Stimulated activated CD4-positive, alpha-beta T cell treated with anti-CD3 and anti-CD28 coated beads, Interleukin-2, amount 100 ng/mL, for 24 hours (primary cell): ENCODE measurements at regions not wholly inside any gene's neighbourhood (a gene's known extent, or its start where the extent isn't known, plus 50 kb on each side); places are given as distances from the start of the nearest gene placed in this dataset.
A peak's percentile ranks its signal among the peaks of the same experiment; 100 is the strongest.

Experiments
- DNase-seq, 2 donors: peaks; one replicate each; pipeline ENCODE4 v3.0.0-alpha.2; 2020

DNA sequence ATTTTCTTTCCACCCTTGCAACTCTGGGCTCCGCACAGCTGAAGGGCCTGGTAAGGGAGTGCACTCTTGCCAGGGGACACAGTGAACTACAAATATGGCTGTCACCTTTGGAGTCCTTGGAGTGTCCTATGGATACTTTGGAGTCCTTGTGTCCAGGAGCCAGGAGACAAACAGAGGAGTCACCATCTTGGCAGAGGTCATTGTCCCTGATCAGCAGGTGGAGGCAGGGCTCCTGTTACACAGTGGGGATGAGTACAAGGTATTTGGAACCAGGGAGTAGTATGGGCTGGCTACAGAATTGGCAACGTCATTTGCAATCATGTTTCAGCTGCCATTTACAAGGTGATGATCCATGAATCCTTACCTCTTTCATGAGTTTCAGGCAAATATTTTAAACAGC lies 132.5 kb downstream of the FAM161A start:
- DNase-seq: no peak

GRCh38 chr2:61720911-61721310 lies 132.9 kb downstream of the FAM161A start:
- DNase-seq: no peak

GRCh38 chr2:61718965-61719364 lies 134.9 kb downstream of the FAM161A start:
- no peak for DNase-seq

- DNase-seq: no peak
Observed at GRCh38 chr2:61715506-61715905, 138.4 kb downstream of the FAM161A start.

DNA sequence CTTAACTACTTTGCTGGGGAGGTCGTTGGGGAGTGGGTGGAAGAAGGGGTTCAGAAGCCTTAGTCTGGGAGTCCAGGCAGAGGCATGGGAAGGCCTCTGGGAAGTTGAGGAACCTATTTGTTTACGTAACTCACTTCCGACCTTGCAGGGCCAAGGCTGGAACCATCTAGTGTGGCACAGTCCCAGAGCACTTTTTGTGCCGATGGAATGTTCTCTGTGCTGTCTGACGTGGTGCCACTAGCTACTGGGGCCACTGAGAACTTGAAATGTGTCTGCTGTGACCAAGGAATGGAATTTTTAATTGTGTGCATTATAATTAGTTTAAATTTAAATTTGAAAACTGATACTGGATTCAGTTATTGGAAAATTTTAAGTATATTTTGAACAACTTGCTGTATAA lies 139.7 kb downstream of the FAM161A start:
- no peak for DNase-seq

DNA sequence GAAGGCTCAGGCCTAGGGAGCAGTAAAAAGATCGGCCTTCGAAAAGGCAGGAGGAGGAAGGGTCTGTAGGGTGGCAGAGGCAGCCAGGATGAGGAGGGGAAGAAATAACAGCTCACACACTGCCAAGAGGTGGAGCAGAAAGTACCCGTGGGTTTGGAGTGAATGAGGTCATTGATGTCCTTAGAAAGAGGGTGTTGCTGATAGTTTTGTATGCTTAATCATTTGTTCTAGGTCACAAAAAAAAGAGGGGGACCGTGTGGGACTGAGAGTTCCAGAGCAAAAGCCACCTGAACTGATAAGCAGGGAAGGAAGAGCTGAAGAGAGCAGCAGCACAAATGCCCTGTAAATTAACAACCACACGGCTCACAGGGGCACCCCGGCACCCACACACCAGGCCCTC lies 140.4 kb downstream of the FAM161A start:
- no peak for DNase-seq

GRCh38 chr2:61712060-61712459 lies 141.8 kb downstream of the FAM161A start:
- no peak for DNase-seq

- no peak for DNase-seq
Observed at GRCh38 chr2:61710711-61711110, 143.1 kb downstream of the FAM161A start.

- no peak for DNase-seq
Observed at GRCh38 chr2:61707984-61708852, 145.6 kb downstream of the FAM161A start.

DNA sequence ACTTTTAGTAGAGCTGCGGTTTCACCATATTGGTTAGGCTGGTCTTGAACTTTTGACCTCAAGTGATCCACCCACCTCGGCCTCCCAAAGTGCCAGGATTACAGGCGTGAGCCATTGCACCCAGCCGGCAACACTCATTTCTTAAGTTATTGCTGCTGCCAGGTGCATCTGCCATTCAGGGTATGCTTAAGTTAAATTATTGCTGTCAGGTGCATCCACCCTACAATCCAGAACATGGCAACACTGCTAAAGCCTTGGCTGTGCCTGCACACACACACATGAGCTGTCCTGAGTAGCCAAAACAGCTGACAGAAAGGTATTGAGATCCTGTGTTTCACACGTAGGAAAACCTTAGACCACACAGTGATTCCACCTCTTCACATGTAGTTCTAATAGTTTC lies 148.2 kb downstream of the FAM161A start:
- no peak for DNase-seq

DNA sequence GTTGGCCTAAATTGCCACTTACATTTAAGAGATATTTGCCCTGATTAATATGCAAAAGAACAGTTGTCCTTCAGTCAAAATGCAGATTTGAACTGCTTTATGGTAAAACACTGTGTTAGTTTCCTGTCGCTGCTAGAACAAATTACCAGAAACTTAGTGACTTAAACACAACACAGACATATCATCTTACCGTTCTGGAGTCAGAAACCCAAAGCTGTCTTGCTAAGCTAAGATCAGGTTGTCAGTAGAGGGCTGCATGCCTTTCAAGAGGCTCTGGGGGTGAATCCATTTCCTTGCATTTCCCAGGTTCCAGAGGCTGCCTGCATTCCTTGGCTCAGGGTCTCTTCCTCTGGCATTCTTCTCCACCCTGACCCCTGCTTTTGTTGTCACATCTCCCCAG lies 149.5 kb downstream of the FAM161A start:
- DNase-seq: no peak

GRCh38 chr2:61702088-61702467 lies 151.8 kb downstream of the FAM161A start:
- no peak for DNase-seq

DNA sequence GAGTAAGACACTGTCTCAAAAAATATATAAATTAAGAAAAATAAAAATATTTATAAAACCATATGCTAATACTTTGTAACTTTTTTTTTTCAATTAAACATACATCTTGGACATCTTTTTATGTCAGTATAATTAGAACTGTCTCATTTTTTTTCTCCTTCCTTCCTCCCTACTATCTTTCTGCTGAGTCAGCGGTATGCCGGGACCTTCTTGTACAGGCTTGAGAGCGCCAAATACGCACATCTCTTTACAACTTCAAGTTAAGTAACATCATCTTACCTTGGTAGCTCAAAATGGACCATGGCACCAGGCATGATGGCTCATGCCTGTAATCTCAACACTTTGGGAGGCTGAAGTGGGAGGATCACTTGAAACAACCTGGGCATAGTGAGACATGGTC lies 153.4 kb downstream of the FAM161A start:
- no peak for DNase-seq

- peak; percentile 87 to 89 for DNase-seq
Observed at GRCh38 chr2:61694312-61695274, 156.4 kb upstream of the XPO1 start.

DNA sequence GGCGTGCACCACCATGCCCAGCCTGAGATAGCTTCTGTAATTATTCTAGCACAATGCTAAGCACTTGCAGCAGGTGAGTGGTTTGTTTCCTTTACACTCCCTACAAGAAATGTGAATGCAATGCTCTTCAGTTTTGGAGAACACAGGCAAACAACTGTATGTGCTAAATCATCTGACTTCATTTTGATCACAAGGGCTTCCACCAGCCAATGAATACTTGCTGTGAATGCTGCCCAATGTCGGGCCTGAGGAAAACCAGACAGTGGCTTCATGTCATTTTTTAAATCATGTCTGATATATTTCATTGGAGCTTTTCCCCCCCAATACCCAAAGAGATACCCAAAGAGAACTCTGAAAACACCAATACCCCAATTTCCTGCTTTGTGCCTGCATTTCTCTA lies 155.6 kb upstream of the XPO1 start:
- DNase-seq: no peak

DNA sequence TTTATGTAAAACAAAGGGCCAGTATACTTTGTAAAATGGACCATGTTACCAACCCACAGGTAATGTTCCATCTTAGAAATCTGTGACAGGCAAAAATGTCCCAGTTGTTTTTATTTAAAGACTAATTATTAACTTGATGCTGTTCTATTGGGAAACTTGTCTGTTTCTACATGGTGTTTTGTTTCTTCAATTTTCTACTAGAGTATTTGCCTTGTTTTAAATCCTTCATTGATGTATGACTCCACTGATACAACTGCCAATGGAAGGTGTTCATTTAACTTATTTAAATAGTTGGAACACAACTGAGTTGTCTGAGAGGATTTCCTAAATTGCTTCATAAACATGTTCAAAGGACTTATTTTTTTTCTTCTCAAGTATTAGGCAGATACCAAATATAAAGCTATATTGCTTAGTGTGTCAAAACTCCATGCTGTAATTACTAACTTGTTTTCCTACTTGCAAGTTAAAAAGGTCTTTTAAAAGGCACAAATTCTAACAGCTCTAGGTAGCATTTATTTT lies 152.0 kb upstream of the XPO1 start:
- no peak for DNase-seq

DNA sequence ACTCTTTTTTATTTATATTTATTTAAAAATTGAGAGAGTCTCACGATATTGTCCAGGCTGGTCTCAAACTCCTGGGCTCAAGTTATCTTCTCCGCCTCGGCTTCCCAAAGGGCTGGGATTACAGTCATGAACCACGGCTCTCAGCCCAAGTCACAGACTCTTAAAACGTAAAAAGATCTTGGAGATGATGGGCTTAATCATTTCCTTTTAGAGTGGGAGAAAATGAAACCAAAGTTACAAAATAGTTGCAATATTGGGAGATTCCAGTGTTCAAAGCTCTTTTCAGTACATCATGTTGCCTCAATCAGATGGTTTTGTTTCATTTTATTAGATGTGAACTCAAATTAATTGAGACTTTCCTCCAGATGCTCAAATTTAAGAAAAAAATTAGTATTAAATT lies 151.4 kb upstream of the XPO1 start:
- DNase-seq: no peak

- no peak for DNase-seq
Observed at GRCh38 chr2:61688369-61689334, 150.5 kb upstream of the XPO1 start.

DNA sequence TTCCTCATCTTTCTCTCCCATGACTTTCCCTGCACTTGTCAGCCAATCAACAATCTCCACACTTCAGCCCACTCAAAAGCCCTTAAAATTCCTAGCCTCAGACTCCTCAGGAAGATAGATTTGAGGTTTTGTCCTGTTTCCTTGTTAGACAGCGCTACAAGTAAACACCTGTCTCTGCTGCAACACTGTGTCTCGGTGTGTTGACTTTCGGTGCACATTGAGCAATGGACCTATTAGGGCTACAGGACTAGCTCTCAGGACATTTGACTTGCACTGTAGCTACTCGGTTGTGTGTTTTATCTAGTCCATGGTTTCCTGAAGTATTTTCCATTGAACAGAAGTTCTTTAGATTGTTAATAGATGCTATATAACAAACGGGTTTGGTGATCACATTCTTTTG lies 140.9 kb upstream of the XPO1 start:
- DNase-seq: no peak

DNA sequence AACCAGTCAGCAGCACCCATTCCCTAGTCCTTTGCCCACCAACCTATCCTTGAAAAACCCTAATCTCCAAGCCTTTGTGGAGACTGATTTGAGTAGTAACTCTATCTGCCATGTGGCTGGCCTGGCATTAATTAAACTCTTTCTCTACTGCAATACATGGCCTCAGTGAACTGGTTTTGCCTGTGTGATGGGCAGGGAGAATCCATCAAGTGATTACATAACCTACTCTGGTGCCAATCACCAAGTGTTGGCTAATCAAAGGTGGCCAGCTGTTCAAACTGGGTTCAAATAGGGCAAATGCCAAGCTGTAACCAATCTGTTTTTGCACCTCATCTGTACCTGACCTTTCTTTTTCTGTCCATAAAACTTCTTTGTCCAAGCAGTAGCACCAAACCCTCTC lies 139.8 kb upstream of the XPO1 start:
- DNase-seq: no peak

DNA sequence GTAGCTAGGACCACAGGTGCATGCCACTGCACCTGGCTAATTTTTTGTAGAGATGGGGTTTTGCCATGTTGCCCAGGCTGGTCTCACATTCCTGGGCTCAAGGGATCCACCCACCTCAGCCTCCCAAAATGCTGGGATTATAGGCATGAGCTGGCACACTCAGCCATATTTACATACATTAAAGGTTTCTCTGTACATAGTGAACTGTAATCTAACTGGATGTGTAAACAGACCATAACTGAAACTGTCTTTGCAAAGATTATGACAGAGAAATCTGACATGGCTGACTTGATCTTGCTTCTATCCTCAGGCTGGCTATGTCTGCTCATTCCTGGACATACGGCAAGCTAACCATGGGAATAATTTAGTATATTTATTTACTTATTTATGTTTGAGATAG lies 139.2 kb upstream of the XPO1 start:
- DNase-seq: no peak

GRCh38 chr2:61675204-61675603 lies 137.0 kb upstream of the XPO1 start:
- DNase-seq: no peak
